Stimulated activated CD8-positive, alpha-beta memory T cell treated with anti-CD3 and anti-CD28 coated beads, Interleukin-4, amount 100 ng/mL, for 1 hour (primary cell): ENCODE measurements at regions not wholly inside any gene's neighbourhood (a gene's known extent, or its start where the extent isn't known, plus 50 kb on each side); places are given as distances from the start of the nearest gene placed in this dataset.

Source experiments
- DNase-seq, 2 donors: peaks; one replicate each; pipeline ENCODE4 v3.0.0-alpha.2; 2020; ENCODE audit warnings: low read depth in 2 of 2, low spot score in 1 of 2

- DNase-seq, result no peak
These were observed 777.3 kb upstream of the EEF2KMT start for GRCh38 chr16:5874899-5875298.

GRCh38 chr16:5873221-5873620 lies 775.6 kb upstream of the EEF2KMT start:
- DNase-seq, result no peak

GRCh38 chr16:5870886-5871691 lies 773.5 kb upstream of the EEF2KMT start:
- no peak for DNase-seq

GRCh38 chr16:5867250-5867649 lies 769.7 kb upstream of the EEF2KMT start:
- DNase-seq, result no peak

- no peak for DNase-seq
These were observed 767.6 kb upstream of the EEF2KMT start for GRCh38 chr16:5865236-5865635.

- DNase-seq, result no peak
These were observed 765.5 kb upstream of the EEF2KMT start for GRCh38 chr16:5863071-5863606.

- DNase-seq, result no peak
These were observed 764.7 kb upstream of the EEF2KMT start for GRCh38 chr16:5862103-5862840.

- DNase-seq, result no peak
These were observed 763.6 kb upstream of the EEF2KMT start for GRCh38 chr16:5861241-5861640.

GRCh38 chr16:5858180-5858579 lies 760.6 kb upstream of the EEF2KMT start:
- DNase-seq, result no peak

- DNase-seq, result no peak
These were observed 756.4 kb upstream of the EEF2KMT start for GRCh38 chr16:5854027-5854426.

GRCh38 chr16:5852151-5852550 lies 754.6 kb upstream of the EEF2KMT start:
- DNase-seq, result no peak

- DNase-seq, result no peak
These were observed 753.9 kb upstream of the EEF2KMT start for GRCh38 chr16:5851393-5851982.

- no peak for DNase-seq
These were observed 753.2 kb upstream of the EEF2KMT start for GRCh38 chr16:5850632-5851392.

- no peak for DNase-seq
These were observed 747.5 kb upstream of the EEF2KMT start for GRCh38 chr16:5845046-5845445.

GRCh38 chr16:5841974-5842373 lies 744.4 kb upstream of the EEF2KMT start:
- no peak for DNase-seq

GRCh38 chr16:5838725-5839124 lies 741.1 kb upstream of the EEF2KMT start:
- DNase-seq, result no peak

- DNase-seq, result no peak
These were observed 740.5 kb upstream of the EEF2KMT start for GRCh38 chr16:5838071-5838470.

- no peak for DNase-seq
These were observed 739.5 kb upstream of the EEF2KMT start for GRCh38 chr16:5837007-5837670.

- no peak for DNase-seq
These were observed 738.3 kb upstream of the EEF2KMT start for GRCh38 chr16:5835876-5836275.

- DNase-seq, result no peak
These were observed 728.7 kb upstream of the EEF2KMT start for GRCh38 chr16:5826332-5826731.

GRCh38 chr16:5820472-5820871 lies 722.9 kb upstream of the EEF2KMT start:
- no peak for DNase-seq
